GM23248 (cell line): ENCODE measurements at regions not wholly inside any gene's neighbourhood (a gene's known extent, or its start where the extent isn't known, plus 50 kb on each side); places are given as distances from the start of the nearest gene placed in this dataset.

Experiments
- DNase-seq: peaks from one replicate; pipeline ENCODE4 v3.0.0-alpha.2; 2015
- H2AFZ ChIP-seq: fragments of 200-600 bp; sonication (generic); 2 replicates; pipeline ENCODE4 v1.6.1; 2016; ENCODE audit warnings: antibody characterized with exemption
- H3F3A ChIP-seq: fragments of 200-600 bp; sonication (generic); 2 replicates; pipeline ENCODE4 v1.6.1; 2016; ENCODE audit warnings: mild to moderate bottlenecking, antibody characterized with exemption, mixed run types; ENCODE audit not compliant: insufficient read depth
- H3K27ac ChIP-seq: fragments of 200-600 bp; sonication (generic); 2 replicates; pipeline ENCODE4 v1.5.1; 2016; ENCODE audit warnings: mild to moderate bottlenecking
- H3K27me3 ChIP-seq: fragments of 200-600 bp; sonication (generic); replicated peaks from 2 replicates; pipeline ENCODE4 v1.6.1; 2016; ENCODE audit warnings: mild to moderate bottlenecking; ENCODE audit not compliant: insufficient read depth
- H3K36me3 ChIP-seq: fragments of 200-600 bp; sonication (generic); 2 replicates; pipeline ENCODE4 v1.6.1; 2016; ENCODE audit warnings: low read depth, mild to moderate bottlenecking
- H3K4me1 ChIP-seq: fragments of 200-600 bp; sonication (generic); 2 replicates; pipeline ENCODE4 v1.6.1; 2016; ENCODE audit warnings: mild to moderate bottlenecking; ENCODE audit not compliant: insufficient read depth
- H3K4me2 ChIP-seq: fragments of 200-600 bp; sonication (generic); one replicate; pipeline ENCODE4 v1.6.1; 2016; ENCODE audit warnings: mild to moderate bottlenecking; ENCODE audit not compliant: unreplicated experiment
- H3K4me3 ChIP-seq: fragments of 200-600 bp; sonication (generic); 2 replicates; pipeline ENCODE4 v1.5.1; 2016; ENCODE audit warnings: mild to moderate bottlenecking
- H3K79me2 ChIP-seq: fragments of 200-600 bp; sonication (generic); 2 replicates; pipeline ENCODE4 v1.6.1; 2016; ENCODE audit warnings: mild to moderate bottlenecking; ENCODE audit not compliant: insufficient read depth
- H3K9ac ChIP-seq: fragments of 200-600 bp; sonication (generic); 2 replicates; pipeline ENCODE4 v1.6.1; 2016; ENCODE audit warnings: mild to moderate bottlenecking
- H3K9me2 ChIP-seq: fragments of 200-600 bp; sonication (generic); 2 replicates; pipeline ENCODE4 v1.6.1; 2016; ENCODE audit warnings: mixed run types, mild to moderate bottlenecking, moderate library complexity; ENCODE audit not compliant: insufficient read depth
- H3K9me3 ChIP-seq: fragments of 200-600 bp; sonication (generic); one replicate; pipeline ENCODE4 v1.6.1; 2017; ENCODE audit warnings: low read depth
- H4K20me1 ChIP-seq: fragments of 200-600 bp; sonication (generic); 2 replicates; pipeline ENCODE4 v1.6.0; 2016; ENCODE audit not compliant: insufficient read depth
- EZH2 ChIP-seq: fragments of 200-600 bp; sonication (generic); IDR thresholded peaks from 2 replicates; pipeline ENCODE4 v1.6.1; 2018; ENCODE audit warnings: antibody characterized with exemption, mild to moderate bottlenecking; ENCODE audit not compliant: insufficient read depth, poor library complexity, severe bottlenecking
- EZH2phosphoT487 ChIP-seq: fragments of 200-600 bp; sonication (generic); IDR thresholded peaks from 2 replicates; pipeline ENCODE4 v1.6.1; 2018; ENCODE audit warnings: antibody characterized with exemption, moderate library complexity, mild to moderate bottlenecking, low read depth; ENCODE audit not compliant: insufficient read depth
- WGBS, 2 experiments: methylation state at CpG; one replicate each; pipeline ENCODE4 v1.1.6; 2015 to 2017; ENCODE audit warnings: low lambda C conversion rate in 2 of 2, low coverage in 1 of 2; ENCODE audit errors: missing lambda C conversion rate in 2 of 2; 5-methylcytosine and 5-hydroxymethylcytosine counted together
- in situ Hi-C: fragments of 300-500 bp; cut with MboI; formaldehyde crosslinking; loops from 2 replicates; pipeline ENCODE4 v1.15.0; 2020

DNA sequence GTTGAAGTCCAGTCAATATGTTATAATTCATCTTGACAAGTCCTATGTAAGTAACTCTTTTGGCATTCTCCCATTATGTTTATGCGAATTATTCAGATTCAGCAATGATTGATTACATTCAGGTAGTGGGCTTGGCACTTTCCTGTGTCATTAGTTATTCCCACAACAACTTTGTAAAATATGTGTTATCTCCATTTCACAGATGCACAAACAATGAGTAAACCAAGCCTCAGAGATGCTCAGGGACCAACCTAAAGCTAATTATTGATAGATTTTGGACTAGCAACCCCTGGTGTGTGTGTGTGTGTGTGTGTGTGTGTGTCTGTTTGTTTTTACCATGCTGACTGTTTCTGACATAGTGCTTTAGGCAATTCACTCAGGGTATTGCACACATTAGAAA lies 371.1 kb upstream of the C1orf87 start:
- no peaks in the 10 kb centered on the region for H3K9me2 ChIP-seq
- no peak for TF ChIP-seq EZH2
- no peak for TF ChIP-seq EZH2phosphoT487
- H3K4me1 ChIP-seq = no peaks in the 10 kb centered on the region
- no peak overlapping the region for H3K4me2 ChIP-seq
- H3K36me3 ChIP-seq = no peaks in the 10 kb centered on the region
- H3F3A ChIP-seq = no peaks in the 10 kb centered on the region
- no peak overlapping the region for H3K9ac ChIP-seq
- no peaks in the 10 kb centered on the region for H3K9me3 ChIP-seq
- no peaks in the 10 kb centered on the region for H3K27me3 ChIP-seq
- no peak for DNase-seq
- H3K79me2 ChIP-seq = no peaks in the 10 kb centered on the region
- WGBS, 2 experiments = 31 to 33% methylated on average over 1 of the region's 1 CpG
- H4K20me1 ChIP-seq = no peaks in the 10 kb centered on the region
- H3K27ac ChIP-seq = no peak overlapping the region
- in situ Hi-C loops = no loop called here
- H2AFZ ChIP-seq = no peak overlapping the region
- H3K4me3 ChIP-seq = no peak overlapping the region

GRCh38 chr1:60436186-60436585 lies 362.6 kb upstream of the C1orf87 start:
- no peaks in the 10 kb centered on the region for H3F3A ChIP-seq
- 6 to 18% methylated on average over 2 of the region's 2 CpGs for WGBS, 2 experiments
- DNase-seq = no peak
- H2AFZ ChIP-seq = no peak overlapping the region
- H3K4me1 ChIP-seq = no peaks in the 10 kb centered on the region
- H3K4me3 ChIP-seq = no peak overlapping the region
- H3K27me3 ChIP-seq = no peaks in the 10 kb centered on the region
- no peak overlapping the region for H3K4me2 ChIP-seq
- H3K79me2 ChIP-seq = no peaks in the 10 kb centered on the region
- H3K36me3 ChIP-seq = no peaks in the 10 kb centered on the region
- no peaks in the 10 kb centered on the region for H3K9me3 ChIP-seq
- H3K9ac ChIP-seq = no peak overlapping the region
- no peak overlapping the region for H3K27ac ChIP-seq
- H3K9me2 ChIP-seq = no peaks in the 10 kb centered on the region
- in situ Hi-C loops = no loop called here
- TF ChIP-seq EZH2 (no peak), EZH2phosphoT487 (no peak)
- no peaks in the 10 kb centered on the region for H4K20me1 ChIP-seq

- in situ Hi-C loops = no loop called here
- no peak overlapping the region for H3K4me2 ChIP-seq
- no peak overlapping the region for H3K27ac ChIP-seq
- H3F3A ChIP-seq = no peaks in the 10 kb centered on the region
- WGBS, 2 experiments = 19 to 20% methylated on average over 2 of the region's 2 CpGs
- no peaks in the 10 kb centered on the region for H3K9me3 ChIP-seq
- H3K4me3 ChIP-seq = no peak overlapping the region
- H3K79me2 ChIP-seq = no peaks in the 10 kb centered on the region
- DNase-seq = no peak
- no peaks in the 10 kb centered on the region for H3K4me1 ChIP-seq
- no peak overlapping the region for H3K9ac ChIP-seq
- no peaks in the 10 kb centered on the region for H3K36me3 ChIP-seq
- no peaks in the 10 kb centered on the region for H3K9me2 ChIP-seq
- TF ChIP-seq EZH2 = no peak
- TF ChIP-seq EZH2phosphoT487 = no peak
- H4K20me1 ChIP-seq = no peaks in the 10 kb centered on the region
- H3K27me3 ChIP-seq = no peaks in the 10 kb centered on the region
- no peak overlapping the region for H2AFZ ChIP-seq
Observed at GRCh38 chr1:60431593-60431992, 358.0 kb upstream of the C1orf87 start.

DNA sequence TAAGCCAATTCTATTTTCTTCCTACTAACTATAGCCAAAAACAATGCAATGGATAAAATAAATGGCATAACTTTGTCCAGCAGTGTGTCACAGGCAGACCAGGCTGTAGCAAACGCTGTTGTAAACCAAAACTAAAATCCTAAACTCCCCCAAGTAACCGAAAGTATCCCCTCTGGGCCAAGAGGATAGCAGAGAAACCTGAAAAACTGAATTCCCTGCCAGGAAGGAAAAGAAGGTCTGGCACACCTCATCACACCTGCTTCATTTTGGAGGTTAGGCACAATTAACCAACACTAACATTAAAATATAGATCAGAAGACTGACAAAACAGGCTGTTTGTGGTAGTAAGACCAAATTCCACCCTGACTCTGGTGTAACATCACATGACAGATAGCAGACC lies 356.8 kb upstream of the C1orf87 start:
- Histone ChIP-seq H3K9ac (no peak overlapping the region), H3K4me3 (no peak overlapping the region), H3K27ac (no peak overlapping the region), H3K9me2 (no peaks in the 10 kb centered on the region), H3K36me3 (no peaks in the 10 kb centered on the region), H3K27me3 (no peaks in the 10 kb centered on the region), H3K4me1 (no peaks in the 10 kb centered on the region), H2AFZ (no peak overlapping the region), H3K9me3 (no peaks in the 10 kb centered on the region), H3K4me2 (no peak overlapping the region), H4K20me1 (no peaks in the 10 kb centered on the region), H3F3A (no peaks in the 10 kb centered on the region), H3K79me2 (no peaks in the 10 kb centered on the region)
- 33 to 35% methylated on average over 2 of the region's 2 CpGs for WGBS, 2 experiments
- in situ Hi-C loops = no loop called here
- DNase-seq = no peak
- no peak for TF ChIP-seq EZH2phosphoT487
- TF ChIP-seq EZH2 = no peak

DNA sequence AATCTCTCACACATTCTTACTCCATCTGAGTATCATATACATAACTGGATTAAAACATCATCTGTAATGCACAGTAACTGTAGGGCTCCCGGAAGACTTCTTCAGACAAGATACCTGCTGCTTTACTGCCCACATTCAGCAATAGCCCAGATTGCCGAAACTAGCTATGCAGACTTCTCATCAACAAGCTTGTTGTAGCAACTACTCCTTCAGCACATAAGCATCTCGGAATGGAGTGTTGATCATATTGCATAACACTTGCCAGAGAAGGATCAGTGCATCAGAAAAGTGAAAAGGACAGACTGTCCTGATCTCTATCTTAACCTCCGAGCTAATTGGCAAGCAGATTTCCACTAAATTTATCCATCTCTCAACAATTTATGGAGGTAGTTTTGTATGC lies 354.6 kb upstream of the C1orf87 start:
- in situ Hi-C loops = no loop called here
- no peaks in the 10 kb centered on the region for H4K20me1 ChIP-seq
- no peak for DNase-seq
- no peak overlapping the region for H3K4me2 ChIP-seq
- 6 to 10% methylated on average over 4 of the region's 4 CpGs for WGBS, 2 experiments
- TF ChIP-seq EZH2 (no peak), EZH2phosphoT487 (no peak)
- H3K9ac ChIP-seq = no peak overlapping the region
- no peak overlapping the region for H3K27ac ChIP-seq
- no peak overlapping the region for H2AFZ ChIP-seq
- H3F3A ChIP-seq = no peaks in the 10 kb centered on the region
- H3K4me3 ChIP-seq = no peak overlapping the region
- H3K79me2 ChIP-seq = no peaks in the 10 kb centered on the region
- no peaks in the 10 kb centered on the region for H3K9me3 ChIP-seq
- H3K36me3 ChIP-seq = no peaks in the 10 kb centered on the region
- no peaks in the 10 kb centered on the region for H3K9me2 ChIP-seq
- H3K4me1 ChIP-seq = no peaks in the 10 kb centered on the region
- no peaks in the 10 kb centered on the region for H3K27me3 ChIP-seq
